SW480 (cell line): ENCODE measurements at regions not wholly inside any gene's neighbourhood (a gene's known extent, or its start where the extent isn't known, plus 50 kb on each side); places are given as distances from the start of the nearest gene placed in this dataset.

Experiments used
- DNase-seq: peaks from one replicate; pipeline ENCODE4 v3.0.0-alpha.2; 2016; ENCODE audit warnings: low spot score

DNA sequence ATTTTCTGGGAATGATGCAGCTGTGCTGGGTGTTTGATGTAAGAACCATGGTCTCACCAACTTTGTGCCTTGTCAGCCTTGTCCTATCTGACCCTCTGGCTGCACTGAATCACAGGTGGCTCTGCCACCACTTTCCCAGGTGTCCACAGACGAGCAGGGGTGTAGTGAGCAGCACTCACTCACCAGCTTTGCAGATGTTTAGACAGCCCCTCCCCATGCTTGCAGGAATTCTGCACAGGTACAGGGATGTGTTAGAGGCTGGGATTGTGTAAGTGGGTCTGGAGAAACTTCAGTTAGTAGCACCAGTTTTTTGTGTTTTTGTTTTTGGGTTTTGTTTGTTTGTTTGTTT, 88.2 kb upstream of the NAA20 start:
- DNase-seq, result no peak

DNA sequence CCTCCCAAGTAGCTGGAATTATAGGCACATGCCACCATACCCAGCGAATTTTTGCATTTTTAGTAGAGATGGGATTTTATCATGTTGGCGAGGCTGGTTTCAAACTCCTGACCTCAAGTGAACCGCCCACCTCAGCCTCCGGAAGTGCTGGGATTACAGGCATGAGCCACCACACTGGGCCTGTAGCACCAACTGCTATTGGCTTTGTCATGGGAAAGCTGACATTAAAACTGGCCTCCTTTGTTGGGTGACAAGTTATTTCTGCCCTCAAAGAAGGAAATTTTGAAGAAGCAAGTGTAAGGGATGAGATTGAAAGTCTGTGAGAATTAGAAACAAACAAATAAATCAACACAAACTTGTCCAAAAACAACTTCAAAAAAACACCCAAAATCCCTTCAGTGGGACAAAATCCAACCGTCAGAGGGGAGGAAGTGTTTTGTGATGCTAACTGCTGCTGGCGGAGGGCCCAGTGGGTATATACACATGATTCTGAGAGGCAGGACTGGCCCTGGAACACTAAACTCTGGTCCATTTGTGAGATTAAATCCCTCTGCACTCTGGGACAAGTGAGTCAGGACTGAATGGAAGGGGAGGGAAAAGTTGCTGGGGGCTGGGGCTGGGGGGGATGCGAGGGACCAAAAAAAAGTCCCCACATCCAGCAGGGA, 87.5 kb upstream of the NAA20 start:
- no peak for DNase-seq

DNA sequence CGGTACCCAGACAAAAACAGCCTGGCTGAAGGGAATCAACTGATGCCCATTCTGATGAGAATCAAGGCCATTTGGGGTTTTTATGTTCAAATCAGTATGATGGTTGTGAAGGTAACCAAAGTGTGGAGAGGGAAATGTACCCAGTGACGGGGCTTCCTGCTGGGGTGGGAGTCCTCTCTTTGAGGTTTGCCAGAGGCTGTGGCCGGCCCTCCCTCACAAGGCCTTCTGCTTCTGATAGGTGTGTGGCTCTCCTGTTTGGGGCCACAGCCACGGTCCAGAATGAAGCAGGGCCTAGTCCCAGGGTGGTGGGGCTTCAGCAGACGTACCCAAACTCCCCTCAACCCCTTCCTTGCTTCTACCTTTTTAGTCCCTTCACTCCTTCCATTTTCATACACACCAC, 86.7 kb upstream of the NAA20 start:
- DNase-seq, result no peak

DNA sequence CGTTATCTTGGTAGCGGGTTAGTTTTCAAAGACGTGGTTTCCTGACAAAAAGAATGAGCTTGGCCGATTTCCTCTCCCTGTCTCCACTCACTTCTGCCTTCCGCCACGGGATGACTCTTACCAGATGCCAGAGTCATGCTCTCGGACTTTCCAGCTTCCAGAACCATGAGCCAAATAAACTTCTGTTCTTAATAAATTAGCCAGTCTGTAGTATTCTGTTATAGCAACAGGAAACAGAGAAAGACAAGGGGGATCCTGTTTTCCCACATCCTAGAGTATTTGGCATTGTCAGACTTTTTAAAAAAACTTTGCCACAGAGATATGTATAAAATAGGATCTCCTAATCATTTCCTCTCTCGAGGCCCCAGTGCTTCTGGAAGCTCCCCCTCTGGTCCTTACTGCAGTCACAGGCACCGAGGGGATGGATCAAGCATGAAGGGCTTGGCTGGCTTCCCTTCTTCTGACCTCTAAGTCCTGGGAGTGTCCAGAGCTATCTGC, 84.9 kb upstream of the NAA20 start:
- no peak for DNase-seq

DNA sequence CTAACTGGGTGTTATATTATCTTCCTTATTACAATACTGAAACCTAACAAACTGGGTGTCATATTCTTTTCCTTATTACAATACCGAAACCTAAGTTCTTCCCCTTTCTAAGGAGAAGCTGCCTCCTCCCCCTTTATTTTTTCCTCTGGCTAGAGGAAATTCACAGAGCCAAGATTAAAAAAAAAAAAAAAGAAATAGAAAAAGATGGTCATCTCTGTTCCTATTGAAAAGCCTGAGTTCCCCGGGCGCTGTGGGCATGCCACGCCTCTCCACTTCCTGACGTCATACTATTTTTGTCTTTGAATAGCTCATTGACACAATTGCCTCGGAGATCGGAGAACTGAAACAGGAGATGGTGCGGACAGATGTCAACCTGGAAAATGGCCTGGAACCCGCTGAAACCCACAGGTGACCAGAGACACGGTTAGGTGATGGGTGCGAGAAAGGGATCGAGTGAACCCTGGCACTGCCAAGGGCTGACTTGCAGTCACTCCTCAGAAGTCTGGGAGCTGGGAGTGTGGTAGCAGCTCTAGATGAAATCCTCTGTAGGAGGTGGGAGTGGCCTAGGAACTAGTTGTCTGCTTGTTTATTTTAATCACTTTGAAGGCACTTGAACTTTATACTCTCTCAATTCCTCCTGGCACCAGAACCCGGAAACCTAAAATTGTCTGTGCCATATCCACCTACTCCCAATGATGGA, 82.2 kb upstream of the NAA20 start:
- no peak for DNase-seq

DNA sequence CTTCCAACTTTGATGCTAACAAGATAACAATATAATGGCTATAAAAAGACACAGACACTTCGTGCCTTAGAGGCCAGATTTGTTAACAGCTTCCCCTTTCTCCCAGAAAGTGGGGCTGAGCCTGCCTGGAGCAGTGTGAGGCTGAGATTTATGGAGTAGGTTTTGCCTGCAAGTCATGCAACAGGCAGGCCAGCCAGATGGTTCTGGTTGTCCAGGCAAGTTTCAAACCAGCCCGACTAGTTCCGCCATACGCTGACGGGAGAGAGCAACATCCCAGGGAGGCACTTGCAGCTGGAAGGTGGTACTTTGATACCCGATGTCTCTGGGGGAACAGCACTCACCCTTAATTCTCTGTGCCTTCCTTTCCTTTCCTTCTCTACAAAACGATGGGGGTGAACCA, 81.3 kb upstream of the NAA20 start:
- no peak for DNase-seq

DNA sequence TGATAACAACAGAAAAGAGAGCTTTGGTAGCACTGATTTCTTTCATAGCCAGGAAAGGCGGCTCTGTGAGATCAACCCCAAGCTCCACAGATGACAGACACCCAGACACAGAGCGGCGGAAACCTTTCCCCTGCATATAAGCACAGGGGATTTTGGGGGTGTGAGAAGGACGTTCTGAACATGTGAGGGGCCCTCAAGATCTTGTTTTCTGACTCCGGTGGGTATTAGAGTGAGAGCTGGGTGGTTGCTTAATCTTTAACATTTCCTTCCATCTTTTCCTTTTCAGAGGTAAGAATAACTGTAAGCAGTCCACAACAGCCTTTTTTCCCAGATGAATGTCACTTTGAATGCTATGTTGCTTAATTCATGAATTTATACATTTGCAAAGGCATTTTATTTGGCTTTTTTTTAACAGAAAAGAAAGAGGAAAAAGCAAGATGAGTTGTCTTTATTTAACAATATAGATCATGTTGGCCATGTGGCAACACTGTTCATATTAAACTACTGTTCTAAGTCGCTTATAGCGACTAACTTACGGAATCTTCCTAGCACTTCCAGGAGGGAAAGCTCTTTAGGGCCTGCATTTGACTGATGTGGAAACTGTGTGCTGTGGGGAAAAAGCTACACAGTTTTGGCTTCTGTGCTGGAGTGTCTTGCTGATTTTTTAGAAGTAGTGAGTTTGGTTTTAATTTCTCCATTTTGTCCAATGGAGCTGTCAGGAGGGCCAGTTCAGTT, 80.5 kb upstream of the NAA20 start:
- DNase-seq, result no peak

DNA sequence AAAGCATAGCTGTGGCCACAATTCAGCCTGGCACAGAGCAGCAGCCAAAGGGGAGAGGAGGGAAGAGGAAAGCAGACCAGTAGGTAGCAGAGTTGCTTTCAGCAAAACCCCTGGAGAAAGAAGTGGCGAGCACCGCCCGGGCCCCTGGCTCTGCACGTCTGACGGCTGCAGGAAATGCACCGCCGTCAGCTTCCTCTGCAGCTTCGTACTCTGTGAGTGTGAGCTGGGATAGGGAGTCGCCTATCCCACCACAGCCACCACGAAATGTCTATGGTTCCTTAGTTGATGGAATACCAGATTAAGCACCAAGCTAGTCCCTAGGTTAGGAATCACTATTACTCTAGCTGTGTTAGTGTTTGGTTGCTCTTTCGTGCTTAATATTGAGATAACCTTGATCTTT, 79.9 kb upstream of the NAA20 start:
- no peak for DNase-seq

DNA sequence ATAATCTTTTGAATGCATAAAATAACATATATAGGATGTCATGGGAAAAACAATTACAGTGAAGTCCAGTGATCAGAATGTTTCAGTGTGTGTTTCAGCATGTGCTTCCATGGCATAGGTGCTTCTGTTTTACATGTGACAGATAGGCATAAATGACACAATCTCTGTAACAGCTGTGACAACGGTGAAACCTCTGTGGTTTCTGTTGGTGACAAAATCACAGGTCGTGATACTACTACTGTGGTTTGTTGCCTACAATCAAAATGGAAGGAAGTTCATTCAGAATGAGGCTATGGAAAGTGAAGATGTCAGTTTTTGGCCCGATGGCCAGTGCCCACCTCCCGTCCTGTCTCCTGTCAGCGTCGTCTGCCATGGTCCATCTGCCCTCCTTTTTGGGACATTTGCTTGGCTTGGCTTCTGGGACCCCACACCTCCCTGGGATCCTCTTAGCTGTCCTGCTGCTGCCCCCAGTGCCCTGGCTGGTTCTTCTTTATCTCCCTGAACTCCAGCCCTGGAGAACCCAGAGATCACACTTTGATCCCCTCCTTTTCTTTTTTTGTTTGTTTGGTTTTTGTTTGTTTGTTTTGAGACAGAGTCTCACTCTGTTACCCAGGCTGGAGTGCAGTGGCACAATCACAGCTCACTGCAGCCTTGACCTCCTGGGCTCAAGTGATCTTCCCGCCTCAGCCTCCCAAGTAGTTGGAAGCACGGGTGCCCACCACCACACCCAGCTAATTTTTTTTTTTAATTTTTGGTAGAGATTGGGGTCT, 79.3 kb upstream of the NAA20 start:
- DNase-seq, result no peak

DNA sequence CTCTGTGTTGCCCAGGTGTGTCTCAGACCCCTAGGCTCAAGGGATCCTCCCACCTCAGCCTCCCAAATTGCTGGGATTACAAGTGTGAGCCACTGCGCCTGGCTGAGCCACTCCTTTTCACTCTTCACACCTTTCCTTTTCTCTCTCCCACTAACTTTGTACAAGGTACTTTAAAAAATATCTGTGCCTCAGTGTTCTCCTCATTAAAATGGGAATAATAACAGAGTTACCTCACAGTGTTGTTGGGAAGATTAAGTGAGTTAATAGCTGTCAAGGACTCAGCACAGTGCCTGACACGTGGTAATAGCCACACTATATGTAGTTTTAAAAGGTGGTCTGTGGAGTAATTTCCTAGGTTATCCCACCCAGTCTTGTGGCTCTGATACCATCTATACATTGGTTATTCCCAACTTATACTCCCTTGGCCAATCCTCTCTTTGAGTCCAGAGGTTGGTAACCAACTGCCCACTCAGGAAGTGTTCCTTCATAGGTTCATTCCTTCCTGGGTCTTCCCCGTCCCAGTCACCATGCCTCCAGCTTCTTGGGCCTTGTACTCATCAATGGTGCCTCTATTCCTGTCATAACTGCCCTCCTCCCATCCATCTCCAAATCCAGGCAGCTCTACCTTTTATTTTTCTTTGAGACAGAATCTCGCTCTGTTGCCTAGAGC, 78.6 kb upstream of the NAA20 start:
- DNase-seq, result no peak

DNA sequence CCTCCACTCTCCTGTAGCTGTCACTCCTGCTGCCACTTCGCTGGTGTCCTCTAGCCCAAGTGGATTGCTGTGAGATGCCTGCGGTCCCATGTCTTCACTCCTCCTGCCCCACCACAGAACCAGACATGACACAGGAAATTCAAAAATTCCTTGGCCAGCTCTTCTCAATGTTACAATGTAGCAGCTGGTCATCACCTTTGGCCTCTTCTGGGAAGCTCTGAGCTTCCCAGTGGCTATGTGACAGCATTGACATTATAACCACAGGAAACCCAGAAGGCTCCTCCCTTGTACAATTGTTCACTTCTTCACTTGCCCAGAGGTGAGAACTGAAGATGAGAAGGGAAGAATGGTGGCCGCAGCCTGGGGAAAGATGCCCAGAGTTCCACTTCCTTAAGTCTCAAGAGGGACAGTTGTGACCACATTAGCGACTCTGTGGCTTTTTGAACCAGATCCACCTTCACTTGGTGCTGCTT, 76.1 kb upstream of the NAA20 start:
- no peak for DNase-seq

DNA sequence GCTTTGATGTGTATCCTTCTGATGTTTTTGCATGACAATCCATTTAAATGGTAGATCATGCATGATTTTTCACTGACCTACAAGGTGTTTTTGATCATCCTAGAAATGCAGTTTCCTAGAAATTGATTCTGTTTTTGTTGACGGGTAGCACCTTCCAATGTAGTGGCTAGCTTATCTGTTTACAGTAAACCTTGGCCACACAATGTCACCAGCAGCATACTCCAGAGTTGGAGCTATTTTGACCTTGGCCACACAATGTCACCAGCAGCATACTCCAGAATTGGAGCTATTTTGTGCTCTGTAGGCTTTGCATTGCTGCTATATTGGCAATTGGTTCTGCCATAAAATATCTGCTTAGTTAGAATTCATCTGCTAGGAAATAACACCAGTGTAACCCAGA, 74.6 kb upstream of the NAA20 start:
- no peak for DNase-seq

DNA sequence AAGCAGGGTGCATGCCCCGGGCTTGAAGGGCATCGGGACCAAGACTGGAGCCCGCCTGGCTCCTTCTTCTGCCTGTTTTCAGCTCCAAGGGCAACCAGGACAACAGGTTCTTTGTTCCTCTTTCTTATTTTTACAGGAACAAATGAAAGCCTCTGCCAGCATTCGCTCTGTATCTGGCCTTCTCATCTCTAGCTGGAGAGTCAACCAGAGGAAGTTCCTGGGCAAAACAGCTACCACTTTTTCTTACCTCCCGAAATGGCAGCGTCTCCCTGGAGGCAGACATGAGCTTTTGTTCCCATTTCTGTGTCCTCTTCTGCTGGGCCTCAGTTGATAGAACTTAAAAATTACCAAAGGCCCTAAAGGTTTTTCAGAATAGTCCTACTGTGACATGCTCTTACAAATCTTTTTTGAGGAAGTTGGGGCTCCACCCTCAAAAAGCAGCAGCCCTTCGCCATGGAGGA, 74.1 kb upstream of the NAA20 start:
- no peak for DNase-seq

DNA sequence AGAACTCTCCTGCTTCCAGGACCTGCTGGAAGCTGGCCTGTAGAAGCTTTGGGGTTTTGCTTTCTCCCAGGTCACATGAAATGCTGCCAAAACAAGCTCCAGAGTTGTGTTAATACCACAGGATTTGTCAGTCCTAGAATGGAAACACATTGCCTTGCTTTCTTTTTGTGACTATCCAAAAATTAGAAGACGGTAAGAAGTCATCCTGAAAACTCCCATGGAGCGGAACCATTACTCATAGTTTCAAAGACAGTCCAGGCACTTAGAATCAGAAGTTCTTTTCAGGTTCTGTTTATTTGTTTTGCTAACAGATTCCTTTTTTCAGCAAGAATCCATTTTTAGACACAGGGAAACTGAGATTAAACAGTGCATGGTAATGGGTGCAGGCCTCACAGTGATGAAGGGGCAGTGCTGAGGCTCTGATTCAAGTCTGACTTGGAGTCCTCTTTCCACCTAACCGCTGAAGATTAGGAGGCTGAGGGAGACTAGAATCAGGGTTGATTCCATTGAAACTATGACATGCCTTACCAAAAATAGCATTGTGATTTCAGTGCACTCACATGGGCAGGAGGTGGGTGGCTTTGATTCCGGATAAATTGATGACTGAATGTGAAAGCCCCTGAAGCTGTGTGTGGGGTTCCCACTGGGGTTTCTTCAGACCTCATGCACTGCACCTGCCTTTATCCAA, 72.2 kb upstream of the NAA20 start:
- no peak for DNase-seq

DNA sequence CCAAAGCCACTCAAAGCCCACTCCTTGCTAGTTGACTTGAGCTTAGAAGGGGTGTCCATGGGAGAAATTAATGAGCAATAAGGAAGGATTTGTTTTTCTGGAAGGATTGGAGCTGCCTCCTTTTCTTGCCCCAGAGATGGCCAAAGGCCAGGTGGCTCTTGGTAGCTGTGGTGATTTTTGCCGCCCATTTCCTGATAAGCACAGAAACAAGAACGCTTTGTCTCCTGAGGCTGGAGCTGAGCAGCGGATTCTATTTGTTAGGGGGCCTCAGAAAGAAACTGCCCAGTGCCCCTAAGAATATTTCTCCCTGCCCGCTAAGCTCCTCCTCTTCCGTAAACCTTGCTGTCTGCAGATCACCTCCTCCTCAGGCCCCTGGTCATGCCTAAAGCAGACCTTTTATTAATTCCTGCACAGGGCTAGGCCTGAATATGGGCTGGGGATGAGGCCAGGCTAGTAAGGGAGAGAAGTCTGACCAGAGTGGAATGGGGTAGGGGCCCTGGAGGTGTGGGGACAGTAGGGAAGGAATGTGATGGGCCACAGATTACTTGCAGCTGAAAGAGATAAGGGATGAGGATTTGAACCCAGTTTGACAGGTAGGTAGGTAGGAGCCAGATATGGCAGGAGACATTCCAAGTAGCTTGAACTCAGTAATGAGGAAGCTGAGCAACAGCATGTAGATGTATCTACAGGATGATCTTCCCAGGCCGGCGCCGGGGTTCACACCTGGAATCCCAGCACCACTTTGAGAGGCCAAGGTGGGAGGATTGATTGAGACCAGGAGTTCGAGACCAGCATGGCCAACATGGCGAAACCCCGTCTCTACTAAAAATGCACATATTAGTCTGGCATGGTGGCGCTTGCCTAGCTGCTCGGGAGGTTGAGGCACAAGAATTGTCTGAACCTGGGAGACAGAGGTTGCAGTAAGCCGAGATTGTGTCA, 71.2 kb upstream of the NAA20 start:
- no peak for DNase-seq

DNA sequence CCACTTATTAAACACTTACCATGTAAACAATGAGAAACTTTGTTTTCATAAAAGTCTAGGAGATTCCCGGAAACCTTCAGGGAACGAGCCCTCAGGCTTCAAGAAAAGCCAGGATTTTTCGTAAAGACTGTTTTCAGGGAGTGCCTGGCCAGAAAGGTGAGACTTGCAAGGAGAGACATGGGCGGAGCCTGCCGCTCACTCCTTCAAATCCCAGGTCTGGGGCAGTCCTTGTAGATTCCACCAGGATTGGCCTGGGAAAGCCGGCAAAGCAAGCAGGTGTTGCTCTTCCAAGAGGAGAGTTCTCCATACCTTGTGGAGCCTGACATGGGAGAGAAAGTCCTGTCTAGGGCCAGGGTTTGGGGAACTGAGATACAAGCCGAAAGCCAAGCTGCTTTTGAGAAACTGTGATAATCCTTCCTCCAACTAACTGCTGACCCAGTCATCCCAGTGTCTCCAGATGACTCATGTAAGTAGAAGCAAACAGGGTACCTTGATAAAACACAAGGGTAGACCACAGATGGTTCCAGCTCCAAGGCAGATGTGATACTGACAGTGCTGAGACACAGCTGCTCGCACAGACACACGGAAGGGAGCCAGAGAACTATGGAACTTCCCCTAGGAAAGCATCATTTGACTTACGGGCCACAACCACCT, 69.4 kb upstream of the NAA20 start:
- DNase-seq, result no peak

DNA sequence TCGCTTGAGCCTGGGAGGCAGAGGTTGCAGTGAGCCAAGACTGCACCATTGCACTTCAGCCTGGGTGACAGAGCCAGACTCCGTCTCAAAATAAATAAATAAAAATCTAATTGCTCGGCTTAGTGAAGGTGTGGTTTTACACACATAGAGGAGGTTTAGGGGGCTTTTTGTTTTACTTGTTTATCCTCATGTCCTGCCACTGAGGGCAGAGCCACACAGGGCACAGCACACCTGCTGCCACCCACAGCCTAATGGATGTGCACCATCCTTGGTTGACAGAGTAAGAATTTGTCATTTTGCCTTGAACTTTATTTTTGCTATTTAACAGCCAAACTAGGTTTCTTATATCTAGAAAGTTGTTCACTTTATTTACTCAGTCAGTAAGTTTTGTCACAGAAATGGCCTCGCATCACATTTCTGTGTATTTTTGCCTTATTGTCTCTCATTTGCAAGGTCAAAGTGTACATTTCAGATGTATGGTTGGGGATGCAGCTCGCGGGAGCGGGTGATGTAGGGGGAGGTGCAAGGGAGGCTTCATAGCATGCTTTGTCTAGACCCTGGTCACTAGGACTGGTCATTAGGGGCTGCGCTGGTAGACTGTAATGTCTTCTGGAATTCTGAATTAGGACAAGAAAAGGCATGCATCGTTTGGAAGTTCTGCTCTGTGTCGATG, 67.8 kb upstream of the NAA20 start:
- DNase-seq, result no peak

DNA sequence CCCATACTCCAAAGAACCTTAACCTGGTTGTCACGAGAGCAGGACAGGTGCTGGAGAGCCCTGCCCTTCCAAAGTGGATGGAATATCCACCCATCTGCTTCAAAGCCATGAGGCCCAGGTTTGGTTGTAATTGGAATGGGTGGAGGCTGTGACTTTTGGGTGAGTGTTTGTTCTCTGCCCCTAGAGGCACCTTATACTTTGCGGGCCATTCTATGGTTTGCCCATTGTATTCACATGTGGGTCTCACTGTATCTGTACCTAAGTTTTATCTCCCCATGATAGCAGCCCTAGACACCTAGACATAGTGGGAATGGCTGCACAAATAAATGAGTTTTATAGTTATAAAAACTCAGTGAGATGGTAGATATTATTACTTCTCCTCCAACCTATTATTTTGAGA, 67.1 kb upstream of the NAA20 start:
- no peak for DNase-seq

DNA sequence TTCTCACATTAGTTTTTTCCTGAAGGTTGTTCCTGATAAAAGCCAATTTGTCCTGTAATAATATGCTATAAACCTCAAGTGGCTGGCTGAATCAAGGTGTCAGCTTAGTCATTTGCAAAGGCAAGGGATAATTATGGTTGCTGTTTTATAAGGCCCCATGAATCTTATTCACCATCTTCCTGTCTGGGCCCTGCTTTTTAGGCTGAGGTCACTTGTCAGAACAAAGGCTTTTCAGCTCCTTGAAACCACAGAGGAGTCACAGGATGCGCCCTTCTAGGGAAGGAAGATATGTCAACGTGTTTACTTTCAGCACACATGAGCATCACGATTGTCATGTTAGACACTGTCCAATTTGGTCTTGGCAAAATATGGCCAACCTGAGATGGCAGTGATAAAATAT, 64.8 kb upstream of the NAA20 start:
- DNase-seq, result no peak
